SH-SY5Y (cell line): ENCODE measurements at regions not wholly inside any gene's neighbourhood (a gene's known extent, or its start where the extent isn't known, plus 50 kb on each side); places are given as distances from the start of the nearest gene placed in this dataset.

ENCODE experiments used
- GATA2 ChIP-seq: IDR thresholded peaks from 2 replicates; pipeline ENCODE4 v1.6.1; 2011; ENCODE audit warnings: mild to moderate bottlenecking, low read depth, low read length
- GATA3 ChIP-seq: IDR thresholded peaks from 2 replicates; pipeline ENCODE4 v1.6.1; 2011; ENCODE audit warnings: low read depth, mild to moderate bottlenecking, low read length, moderate library complexity

GRCh38 chr3:116607205-116607604 lies 102.4 kb upstream of the TUSC7 start:
- no peak for TF ChIP-seq GATA3
- no peak for TF ChIP-seq GATA2

DNA sequence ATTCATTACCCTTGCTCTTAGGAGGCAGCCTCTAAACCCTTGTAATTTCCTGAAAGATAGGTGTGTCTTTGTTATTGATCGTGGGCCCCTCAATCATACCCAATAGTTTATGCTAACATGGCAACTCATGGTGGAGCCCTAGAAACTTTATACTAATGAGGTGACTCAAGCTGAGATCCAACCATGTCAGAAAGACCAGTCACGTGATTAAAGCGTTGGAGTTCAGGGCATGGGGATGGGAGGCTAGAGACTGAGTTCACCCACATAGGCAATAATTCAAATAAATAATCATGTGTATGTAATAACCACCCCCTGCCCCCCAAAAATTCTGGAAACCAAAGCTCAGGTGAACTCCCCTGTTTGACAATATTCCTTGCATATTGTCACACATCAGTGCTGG lies 99.5 kb upstream of the TUSC7 start:
- TF ChIP-seq GATA2 (no peak), GATA3 (no peak)

- TF ChIP-seq GATA2 = no peak
- no peak for TF ChIP-seq GATA3
Measured at GRCh38 chr3:116614795-116615362, 94.7 kb upstream of the TUSC7 start.

GRCh38 chr3:116618138-116618537 lies 91.4 kb upstream of the TUSC7 start:
- TF ChIP-seq GATA2 (no peak), GATA3 (no peak)

- TF ChIP-seq GATA2 (no peak), GATA3 (no peak)
Measured at GRCh38 chr3:116618930-116619329, 90.6 kb upstream of the TUSC7 start.

GRCh38 chr3:116630494-116630893 lies 79.1 kb upstream of the TUSC7 start:
- TF ChIP-seq GATA2 (no peak), GATA3 (no peak)

DNA sequence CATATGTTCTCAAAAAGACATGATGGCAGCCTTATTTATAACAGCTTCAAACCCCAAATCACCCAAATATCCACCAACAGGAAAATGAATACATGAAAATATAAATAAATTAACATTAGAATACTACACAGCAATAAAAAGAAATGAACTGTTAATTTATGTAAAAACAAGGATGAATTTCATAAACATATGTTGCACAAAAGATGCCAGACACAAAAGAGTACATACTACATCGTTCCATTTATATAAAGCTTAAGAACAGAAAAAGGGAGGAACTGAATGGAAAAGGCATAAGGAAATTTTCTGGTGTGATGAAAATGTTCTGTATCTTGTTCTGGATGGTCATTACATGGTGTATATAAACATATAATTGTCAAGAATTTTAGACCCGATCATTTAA lies 69.9 kb upstream of the TUSC7 start:
- no peak for TF ChIP-seq GATA3
- no peak for TF ChIP-seq GATA2

DNA sequence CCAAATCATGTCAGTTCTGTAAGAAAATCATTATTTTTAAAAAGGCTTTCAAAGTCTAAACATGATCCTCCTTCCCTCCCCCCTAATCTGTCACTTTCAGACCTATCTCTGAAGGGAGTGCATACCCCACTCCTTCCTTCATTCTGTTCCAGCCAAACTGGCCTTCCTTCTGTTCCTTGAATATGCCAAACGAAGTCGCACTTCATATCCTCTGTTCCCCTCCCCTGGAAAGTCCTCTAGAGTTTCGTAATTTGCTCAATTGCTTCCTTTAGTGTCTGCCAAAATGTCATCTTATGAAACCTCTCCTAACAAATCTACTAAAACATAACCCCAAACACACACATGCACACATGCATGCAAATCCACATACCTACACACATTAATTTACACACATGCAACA lies 69.5 kb upstream of the TUSC7 start:
- TF ChIP-seq GATA3 (no peak), GATA2 (no peak)

GRCh38 chr3:116643001-116643400 lies 66.6 kb upstream of the TUSC7 start:
- TF ChIP-seq GATA2 (no peak), GATA3 (no peak)

DNA sequence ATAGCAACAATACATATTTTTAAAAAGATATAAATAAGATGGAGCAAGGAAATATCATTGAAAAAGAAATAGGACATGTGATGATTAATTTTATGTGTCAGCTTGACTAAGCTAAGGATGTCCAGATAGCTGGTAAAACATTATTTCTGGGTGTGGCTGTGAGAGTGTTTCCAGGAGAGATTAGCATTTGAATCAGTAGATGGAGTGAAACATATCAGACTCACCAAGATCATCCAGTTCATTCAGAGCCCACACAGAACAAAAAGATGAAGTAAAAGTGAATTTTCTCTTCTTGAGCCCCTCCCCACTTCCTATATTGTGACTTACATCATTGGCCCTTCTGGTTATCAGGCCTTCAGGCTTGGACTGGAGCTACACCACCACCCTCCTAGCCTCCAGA lies 61.6 kb upstream of the TUSC7 start:
- no peak for TF ChIP-seq GATA2
